HG03457 (cell line): ENCODE measurements at regions not wholly inside any gene's neighbourhood (a gene's known extent, or its start where the extent isn't known, plus 50 kb on each side); places are given as distances from the start of the nearest gene placed in this dataset.

ENCODE experiments used
- ATAC-seq: cut with Tn5 transposase; IDR thresholded peaks from one replicate; pipeline ENCODE4 v1.9.1; 2021; ENCODE audit warnings: moderate number of reproducible peaks; ENCODE audit not compliant: unreplicated experiment

DNA sequence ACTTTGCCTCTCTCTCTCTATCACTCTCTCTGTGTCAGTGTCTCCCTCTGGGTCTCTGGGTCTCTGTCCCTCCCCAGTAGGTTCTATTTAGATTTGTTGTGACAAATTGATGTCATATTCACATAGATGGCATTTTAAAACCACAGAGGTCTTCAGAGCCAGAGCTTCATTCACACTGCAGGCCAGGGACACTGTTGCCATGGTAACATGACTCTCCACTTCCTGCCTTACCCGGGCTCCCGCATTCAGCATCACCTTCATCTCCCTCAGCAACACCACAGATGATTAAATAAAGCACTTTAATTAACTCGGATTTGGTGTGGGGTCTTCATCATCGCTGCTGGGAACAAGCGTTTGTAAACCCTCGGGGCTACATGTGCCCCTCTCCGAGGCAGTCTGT lies 132.6 kb downstream of the ETS2 start:
- no peak for ATAC-seq

DNA sequence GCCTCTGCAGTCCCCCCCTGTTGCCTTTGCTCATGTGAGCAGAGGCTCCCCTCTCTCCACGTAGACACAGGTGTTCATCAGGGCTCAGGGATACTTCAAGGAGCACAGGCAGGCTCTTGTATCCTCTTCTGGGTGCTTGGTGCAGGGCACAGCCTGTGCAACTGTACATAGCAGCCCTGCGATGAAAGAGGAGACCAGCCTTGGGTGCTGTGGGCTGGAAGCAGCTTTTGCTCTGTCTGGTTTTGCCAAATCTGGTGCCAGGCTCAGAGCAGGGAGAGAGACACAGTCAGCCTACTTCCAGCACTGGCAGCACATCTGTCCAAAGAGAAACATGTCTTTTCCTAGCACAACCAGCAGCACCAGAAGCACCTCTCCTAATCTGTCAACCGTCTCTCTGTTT lies 132.1 kb downstream of the ETS2 start:
- ATAC-seq: no peak

DNA sequence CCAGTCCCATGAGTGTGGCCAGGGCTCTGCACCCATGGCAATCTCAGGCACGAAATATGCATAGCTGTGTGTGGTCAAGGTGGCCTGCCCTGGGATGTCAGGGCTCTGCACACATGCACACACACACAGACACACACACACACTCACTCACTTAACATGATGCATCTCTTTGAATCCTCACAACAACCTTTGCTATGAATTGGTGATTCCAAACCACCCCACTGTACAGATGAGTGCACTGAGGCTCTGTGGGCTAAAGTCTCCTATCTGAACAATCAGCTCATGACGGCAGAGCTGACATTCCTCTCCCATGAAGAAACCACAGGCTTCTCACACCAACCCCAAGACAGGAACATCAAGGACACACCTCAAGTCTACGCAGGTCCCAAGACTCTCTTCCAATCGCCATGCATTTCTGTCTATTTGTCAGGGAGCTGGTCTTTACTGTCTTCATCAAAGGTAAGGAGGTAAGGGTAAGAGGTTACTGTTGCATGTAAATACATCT lies 131.6 kb downstream of the ETS2 start:
- no peak for ATAC-seq

DNA sequence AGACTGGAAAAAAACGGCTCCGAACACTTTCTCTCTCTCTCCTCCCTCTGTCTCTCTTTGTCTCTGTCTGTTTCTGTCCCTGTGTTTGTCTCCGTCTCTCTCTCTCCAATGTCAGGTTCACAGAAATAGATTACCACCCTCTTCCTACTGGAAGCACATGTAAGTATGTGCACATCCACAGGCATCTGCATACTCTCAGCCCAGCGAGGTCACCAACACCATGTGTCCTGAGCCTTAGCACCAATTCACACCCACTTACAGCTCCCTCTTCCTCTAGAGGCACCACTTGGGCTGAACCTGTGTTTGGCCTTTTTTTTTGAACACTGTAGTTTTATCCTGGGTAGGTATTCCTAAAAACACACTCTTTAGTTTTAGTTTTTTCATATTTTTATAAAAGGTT lies 130.5 kb downstream of the ETS2 start:
- ATAC-seq: no peak

DNA sequence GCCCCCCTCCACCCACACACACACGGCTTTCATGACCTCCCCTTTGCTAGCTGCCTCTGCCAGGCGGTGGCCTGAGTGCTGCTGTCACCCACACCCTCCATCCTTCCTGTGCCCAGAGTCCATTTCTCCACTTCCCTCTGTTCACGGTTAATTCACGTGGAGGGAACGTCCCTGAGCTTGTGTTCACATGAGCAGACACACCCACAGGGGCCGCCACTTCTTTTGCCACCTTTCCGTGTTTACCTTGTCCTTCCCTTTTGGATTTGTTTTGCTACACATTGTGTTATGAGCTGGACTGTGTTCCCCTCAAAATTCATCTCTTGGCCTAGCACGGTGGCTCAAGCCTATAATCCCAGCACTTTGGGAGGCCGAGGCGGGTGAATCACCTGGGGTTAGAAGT lies 128.0 kb downstream of the ETS2 start:
- no peak for ATAC-seq

DNA sequence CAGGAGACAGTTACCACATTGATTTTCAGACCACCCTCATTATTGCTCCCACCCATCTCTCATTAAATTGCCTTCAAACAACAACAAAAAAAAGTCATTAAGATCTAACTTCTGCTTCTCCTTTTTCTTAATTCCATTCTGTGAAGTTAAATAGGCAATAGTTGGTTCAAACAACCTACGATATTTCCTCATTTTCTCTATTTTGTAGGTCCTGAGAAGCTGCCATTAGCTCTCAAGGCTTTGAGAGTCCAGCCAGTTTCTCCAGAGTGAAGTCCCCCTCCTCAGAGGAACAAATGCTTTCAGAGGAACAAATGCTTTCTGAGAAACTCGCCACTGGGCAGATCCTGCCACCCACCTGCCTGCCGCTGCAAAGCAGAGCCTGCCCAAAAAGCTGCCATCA lies 125.6 kb downstream of the ETS2 start:
- ATAC-seq: no peak

DNA sequence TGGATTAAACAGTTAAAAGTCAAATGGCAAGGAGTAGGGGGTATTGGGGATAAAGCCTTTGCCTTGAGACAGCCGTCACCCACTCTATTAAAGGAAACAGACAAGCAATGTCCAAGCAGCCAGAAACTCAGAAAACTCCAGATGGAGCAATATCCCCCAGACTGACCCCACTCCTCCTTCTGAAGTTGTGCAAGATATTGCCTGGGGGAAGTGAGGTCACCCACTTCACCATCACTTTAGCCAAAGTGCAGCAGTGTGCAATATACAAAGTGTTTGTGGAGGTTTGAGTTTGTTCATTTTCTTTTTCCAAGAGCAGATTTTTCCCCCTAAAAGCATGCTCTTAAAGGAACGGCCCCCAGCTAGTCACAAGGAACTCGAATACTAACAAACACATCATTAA lies 125.1 kb downstream of the ETS2 start:
- no peak for ATAC-seq

DNA sequence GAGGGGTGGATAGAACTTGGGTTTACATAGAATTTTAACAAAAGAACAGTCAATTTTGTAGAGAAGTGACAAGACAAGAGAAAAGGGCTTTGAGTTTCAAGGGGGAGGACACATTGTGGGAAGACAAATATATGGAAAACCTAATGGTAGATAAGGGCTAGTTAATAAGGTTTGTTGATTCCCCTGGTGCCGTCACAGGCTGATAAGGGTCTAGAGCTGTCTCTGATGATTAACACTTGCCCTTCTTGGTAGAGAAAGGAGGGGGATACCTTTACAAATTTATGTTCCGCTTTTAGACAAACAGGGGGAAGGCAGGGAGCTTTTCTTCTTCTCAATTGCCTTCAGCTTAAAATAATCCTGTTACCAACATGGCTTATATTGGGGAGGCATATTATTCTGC lies 124.3 kb downstream of the ETS2 start:
- ATAC-seq: no peak

DNA sequence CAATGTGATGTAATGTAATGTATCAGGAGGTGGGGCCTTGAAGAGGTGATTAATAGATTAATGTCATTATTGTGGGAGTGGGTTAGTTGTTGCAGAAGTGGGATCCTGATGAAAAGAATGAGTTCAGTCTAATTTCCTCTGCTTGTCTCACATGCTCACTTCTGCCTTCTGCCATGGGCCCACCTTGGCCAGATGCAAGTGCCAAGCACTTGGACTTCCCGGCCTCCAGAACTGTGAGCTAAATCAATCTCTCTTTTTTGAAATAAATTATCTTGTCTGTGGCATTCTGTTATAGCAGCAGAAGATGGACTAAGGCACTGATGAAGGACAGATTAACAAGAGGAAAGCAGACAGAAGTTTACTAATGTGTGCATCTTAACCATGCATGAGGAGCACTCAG lies 123.9 kb downstream of the ETS2 start:
- ATAC-seq: no peak

DNA sequence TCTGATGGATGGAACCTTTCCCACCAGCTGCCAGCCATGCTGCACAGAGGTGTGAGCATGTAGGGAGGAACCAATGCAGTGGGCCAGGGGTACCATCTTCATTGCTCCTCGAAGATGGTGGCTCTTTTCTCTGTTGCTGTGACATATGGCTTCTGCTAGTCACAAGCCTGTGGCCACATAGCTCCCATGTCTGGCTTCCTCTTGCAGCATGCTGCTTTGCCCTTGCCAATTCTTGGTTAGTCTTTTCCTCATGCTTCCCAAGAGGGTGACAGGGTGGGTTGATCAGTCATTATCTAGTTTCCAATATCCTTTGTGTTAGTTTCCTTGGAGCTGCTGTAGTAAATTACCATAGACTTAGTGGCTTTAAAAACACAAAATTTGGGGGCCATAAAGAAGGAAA lies 123.4 kb downstream of the ETS2 start:
- ATAC-seq: no peak

DNA sequence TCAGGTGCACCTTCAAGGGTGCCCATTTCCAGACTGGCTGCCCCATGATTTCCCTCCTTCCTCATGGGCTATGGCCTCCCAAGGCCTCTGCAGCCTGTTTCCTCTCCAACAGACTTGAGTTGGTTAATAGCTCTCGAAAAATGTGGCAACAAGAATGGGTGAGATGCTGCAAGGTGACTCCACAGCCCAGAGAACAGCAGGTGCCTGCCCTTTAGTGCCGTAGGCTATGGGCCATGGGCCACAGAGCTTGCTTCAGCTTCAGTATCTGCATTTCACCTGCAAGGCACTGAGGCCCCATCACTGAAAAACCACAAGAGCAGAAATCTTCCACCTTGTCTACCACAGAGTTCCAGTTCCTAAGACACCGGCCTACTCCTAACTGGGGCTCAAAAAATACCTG lies 122.0 kb downstream of the ETS2 start:
- no peak for ATAC-seq

DNA sequence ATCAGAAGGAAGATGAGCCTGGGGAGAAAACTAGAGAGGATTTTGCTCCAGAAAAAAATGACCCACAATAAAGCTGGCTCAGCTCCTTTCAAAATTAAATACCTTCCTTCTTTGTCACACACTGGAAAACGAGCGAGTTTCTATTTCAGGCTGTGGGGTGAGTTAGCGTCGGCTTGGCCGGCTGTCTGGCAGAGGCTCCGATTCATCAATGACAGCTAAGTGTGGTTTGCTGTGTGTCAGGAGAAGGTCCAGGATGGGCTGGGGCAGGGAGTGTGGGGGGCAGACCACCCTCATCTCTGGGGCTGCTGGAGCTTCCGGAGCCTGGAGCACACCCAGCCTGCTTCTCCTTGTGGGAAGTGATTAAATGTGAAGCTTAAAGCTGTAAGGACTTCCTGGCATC lies 120.2 kb downstream of the ETS2 start:
- no peak for ATAC-seq

DNA sequence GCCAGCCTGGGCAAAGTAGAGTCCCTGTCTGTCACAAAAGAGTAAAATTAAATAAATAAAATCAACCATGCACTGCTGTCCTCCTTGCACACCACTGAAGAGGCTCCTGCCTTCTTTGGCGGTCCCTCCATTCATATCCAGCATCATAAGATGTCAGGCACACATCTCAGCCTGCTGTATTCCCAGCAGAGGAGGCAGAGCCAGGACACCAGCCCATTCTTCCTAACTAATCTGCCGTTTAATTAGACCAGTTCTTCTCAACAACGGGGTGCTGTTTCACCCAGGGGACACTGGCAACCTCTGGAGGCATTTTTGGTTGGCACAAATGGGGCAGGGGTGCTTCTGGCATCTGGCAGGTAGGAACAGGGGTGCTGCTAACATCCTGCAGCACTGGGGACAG lies 119.7 kb downstream of the ETS2 start:
- no peak for ATAC-seq

DNA sequence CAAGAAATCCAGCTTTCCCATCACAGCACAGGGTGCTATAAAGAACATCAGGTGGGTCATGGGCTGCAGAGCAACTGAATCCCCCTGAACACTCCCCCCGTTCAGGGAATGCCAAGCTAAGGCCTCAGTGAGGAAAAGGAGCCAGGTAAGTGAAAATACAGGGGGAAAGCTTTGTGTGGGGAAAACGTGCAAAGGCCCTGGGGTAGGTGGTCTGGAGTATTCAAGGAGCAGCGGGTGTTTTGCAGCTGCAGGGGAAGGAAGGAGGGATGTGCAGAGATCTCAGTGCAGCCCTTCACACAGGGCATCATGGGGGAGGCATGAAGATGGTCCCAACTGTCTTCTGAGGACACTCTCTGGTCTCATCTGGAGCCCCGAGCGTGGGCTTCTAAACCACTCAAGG lies 119.2 kb downstream of the ETS2 start:
- ATAC-seq: no peak

DNA sequence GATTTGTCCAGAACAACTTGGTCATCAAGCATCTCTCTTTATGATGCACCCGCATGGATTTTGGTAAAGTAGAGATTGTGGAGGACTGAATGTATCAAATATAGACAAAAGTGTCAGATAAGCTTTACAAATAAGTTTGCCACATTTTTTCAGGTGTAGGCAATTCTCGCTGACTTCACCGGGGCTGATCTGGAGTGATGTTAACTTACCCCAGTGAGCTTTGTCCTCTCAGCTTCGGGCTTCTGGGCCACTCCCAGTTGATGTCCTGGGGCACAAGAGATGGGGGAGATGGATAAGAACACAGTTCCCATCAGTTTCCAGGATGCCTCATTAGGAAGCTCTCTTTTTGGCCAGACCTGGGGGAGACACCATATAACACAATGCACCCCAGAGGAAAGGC lies 117.7 kb downstream of the ETS2 start:
- no peak for ATAC-seq

DNA sequence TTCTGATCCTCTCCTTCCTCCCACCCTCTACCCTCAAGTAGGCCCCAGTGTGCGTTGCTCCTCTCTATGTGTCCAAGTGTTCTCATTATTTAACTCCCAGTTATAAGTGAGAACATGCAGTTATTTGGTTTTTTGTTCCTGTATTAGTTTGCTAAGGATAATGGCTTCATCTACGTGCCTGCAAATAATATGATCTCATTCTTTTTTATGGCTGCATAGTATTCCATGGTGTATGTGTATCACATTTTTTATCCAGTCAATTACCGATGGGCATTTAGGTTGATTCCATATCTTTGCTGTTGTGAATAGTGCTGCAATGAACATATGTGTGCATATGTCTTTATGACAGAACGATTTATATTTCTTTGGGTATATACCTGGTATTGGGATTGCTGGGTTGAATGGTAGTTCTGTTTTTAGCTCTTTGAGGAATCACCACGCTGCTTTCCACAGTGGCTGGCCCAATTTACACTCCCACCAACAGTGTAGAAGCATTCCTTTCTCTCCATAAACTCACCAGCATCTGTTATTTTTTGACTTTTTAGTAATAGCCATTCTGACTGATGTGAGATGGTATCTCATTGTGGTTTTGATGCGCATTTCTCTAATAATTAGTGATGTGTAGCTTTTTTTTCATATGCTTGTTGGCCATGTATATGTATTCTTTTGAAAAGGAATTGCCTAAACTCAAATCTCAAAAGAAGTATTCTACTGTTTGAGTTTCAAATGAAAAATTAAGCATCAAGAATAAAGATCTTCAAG lies 116.9 kb downstream of the ETS2 start:
- ATAC-seq: no peak

DNA sequence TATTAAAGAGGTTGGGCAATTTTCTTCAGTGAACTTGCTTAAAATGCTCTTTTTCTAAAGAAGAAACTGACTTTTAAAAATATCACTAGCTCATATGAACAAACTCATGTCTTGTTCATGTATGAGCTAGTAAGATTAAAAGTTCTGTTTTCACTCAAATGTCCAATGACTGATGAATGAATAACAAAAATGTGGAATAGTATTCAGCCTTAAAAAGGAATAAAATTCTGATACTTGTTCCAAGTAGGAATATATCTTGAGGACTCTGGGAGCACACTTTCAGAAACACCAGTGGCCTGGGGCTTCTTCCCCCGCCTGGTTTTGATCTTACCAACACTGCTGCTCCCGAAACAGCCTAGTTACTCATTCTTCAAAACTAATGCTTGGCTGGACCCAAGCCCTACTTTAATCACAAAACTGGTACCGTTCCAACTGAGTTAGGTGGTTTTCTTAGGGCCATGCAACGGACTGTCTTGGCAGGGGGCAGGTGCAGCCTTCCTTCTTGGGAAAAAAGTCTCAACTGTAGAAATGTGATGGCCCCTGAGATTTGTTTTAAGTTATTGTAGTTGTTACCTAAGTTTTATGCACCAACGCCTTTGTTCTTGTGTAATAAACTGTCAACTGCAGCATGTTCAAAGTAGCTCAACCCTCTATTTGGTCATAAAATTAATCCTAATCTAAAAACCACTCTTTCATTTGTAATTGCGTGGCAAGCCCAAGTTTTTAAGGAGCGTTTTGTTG lies 116.0 kb downstream of the ETS2 start:
- no peak for ATAC-seq

DNA sequence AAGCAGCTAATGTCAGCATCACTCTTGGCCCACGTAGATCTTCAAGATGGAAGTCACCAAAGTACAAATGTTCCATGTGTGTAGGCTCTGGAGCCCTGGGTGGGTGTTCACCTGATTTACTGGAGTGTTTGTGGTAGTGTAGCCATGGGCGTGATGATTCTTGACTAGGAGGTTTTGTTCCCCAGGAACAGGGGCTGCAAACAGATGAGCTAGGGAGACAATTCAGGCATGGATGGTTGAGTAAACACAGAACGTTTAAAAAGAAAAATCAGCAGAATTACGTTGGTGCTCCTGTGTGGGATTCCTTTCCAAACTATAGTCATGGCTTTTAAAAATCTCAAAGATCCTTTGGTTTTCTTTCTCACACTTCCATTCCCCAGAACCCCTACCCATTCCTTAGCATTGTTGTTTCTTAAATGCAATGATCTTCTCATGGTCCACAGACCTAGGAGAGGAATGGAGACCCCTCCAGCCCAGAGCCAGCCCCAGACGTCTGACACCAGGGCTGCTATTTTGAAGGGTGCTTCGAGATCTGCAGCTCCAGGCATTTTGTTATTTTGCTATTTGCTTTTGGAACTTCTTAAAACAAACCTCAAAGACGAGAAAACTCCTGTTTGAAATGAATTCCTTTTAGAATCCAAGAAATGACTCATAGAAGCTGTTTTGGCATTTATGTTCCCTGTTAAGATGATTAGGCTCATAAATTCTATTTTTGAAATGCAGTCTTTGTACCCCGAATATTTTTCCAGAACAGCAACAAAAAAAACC lies 115.1 kb downstream of the ETS2 start:
- no peak for ATAC-seq

DNA sequence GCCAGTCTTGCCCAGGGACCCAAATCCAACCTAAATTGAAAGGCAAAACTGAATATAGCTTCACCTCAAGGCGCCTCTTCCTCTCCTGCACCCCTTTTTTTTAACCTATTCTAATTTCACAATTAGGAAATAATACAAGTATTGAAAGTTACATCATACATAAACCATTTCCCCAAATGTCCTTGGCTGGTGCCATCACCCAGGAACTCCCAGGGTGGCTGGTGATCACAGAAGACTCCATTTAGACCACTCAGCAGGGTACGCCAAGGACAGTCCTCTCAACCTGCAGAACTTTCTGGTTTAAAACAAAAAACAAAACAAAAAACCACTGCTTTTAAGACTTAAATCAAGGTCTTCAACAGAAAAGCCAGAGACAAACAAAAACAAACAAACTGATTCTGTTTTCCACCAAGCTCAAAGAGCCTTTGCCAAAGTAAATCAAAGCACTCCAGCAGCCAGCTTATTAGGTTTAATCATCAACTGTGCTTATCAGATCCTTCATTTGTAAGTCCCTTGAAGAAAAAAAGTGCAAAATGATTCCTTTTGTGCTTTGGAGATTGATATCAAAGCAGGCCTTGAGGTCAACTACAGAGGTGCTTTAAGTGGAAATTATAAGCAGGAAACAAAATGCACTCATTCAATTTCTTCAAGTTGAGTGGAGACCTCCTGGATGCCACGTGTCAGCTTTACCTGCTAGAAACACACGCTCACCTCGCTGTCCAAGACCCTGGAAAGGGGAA lies 113.0 kb downstream of the ETS2 start:
- no peak for ATAC-seq

DNA sequence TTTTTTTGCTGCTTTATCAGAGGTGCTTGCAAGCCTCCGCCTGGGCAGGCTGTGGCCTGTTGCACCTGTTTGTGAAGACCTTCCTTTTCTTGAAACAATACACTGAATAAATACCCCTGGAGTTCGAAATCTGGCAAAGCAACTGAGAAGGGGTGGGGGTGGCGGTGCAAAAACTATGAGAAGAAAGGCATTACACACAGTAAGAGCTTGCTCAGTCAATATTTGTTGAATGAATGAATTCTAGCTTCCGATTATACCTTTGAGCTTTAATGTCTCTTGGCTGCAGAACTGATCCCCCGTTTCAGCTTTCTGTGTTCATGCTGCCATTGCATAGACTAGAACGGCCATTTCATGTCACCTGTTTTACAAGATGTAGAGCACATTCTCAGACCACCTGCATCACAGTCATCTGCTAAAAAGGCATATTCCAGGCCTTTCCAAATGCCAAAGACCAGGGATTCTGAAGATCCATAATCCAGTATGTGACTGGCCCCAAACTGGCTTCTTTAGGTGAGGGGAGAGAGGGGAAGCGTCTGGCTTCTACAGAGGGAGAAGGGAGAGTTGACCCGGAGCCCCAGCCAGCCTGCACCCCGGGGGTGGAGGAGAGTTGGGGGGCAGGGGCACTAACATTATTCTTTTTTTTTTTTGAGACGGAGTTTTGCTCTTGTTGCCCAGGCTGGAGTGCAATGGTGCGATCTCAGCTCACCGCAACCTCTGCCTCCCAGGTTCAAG lies 111.5 kb downstream of the ETS2 start:
- no peak for ATAC-seq
